Body of pancreas (tissue), 4 donors: ENCODE measurements at regions not wholly inside any gene's neighbourhood (a gene's known extent, or its start where the extent isn't known, plus 50 kb on each side); places are given as distances from the start of the nearest gene placed in this dataset.

ENCODE experiments used
- ATAC-seq: fragments of 150-250 bp; one replicate; pipeline ENCODE4 v1.9.1; 2016
- DNase-seq, 4 donors: peaks; one replicate each; pipeline ENCODE4 v3.0.0-alpha.2; 2019
- H3K27ac ChIP-seq, 4 donors: fragments of 200-600 bp; sonication (generic); 1 replicate in 3 of 4; 2 replicates in 1 of 4; pipeline versions ENCODE4 v1.5.1 to v1.6.1; 2016 to 2019; ENCODE audit warnings: mild to moderate bottlenecking in 1 of 4, mixed read lengths in 1 of 4, moderate library complexity in 1 of 4
- H3K27me3 ChIP-seq, 2 donors: fragments of 200-600 bp; sonication (generic); one replicate each; pipeline ENCODE4 v1.6.0; 2016; ENCODE audit warnings: mild to moderate bottlenecking in 1 of 2
- H3K36me3 ChIP-seq, 2 donors: fragments of 200-600 bp; sonication (generic); replicated peaks in 1 of 2; 2 replicates each; pipeline ENCODE4 v1.5.1; 2016; ENCODE audit warnings: low read depth in 2 of 2; ENCODE audit not compliant: insufficient read depth in 1 of 2
- H3K4me1 ChIP-seq: fragments of 200-600 bp; sonication (generic); one replicate; pipeline ENCODE4 v1.6.0; 2016
- H3K4me3 ChIP-seq, 2 donors: fragments of 200-600 bp; sonication (generic); 1 replicate in 1 of 2; 2 replicates in 1 of 2; pipeline ENCODE4 v1.5.1; 2016 to 2019
- H3K9me3 ChIP-seq, 3 donors: fragments of 200-600 bp; sonication (generic); 1 replicate in 2 of 3; 2 replicates in 1 of 3; pipeline ENCODE4 v1.5.1; 2016
- CTCF ChIP-seq, 7 experiments: fragments of 450-650 bp in 4 of 7; fragments of 200-600 bp in 3 of 7; sonication (generic) in 3 of 7; IDR thresholded peaks; one replicate each; pipeline ENCODE4 v1.5.1; 2016 to 2019; ENCODE audit warnings: antibody characterized with exemption in 7 of 7
- POLR2A ChIP-seq, 3 donors: fragments of 450-650 bp; IDR thresholded peaks; one replicate each; pipeline ENCODE4 v1.6.1; 2016; ENCODE audit warnings: antibody characterized with exemption in 3 of 3, mild to moderate bottlenecking in 2 of 3
- WGBS, 2 donors: methylation state at CpG; one replicate each; pipeline ENCODE4 v1.1.5; 2017; 5-methylcytosine and 5-hydroxymethylcytosine counted together
- intact Hi-C: fragments of 100-400 bp; cut with DNase I; formaldehyde crosslinking; loops from one replicate; pipeline ENCODE4 v1.15.1; 2023

GRCh38 chr7:33726582-33726981 lies 178.8 kb upstream of the BMPER start:
- WGBS, 2 donors = 77 to 79% methylated on average over 4 to 5 of the region's 5 CpGs
- DNase-seq = no peak
- Histone ChIP-seq H3K27ac (no peak overlapping the region), H3K27me3 (no peaks in the 10 kb centered on the region), H3K36me3 (no peaks in the 10 kb centered on the region), H3K9me3 (no peaks in the 10 kb centered on the region), H3K4me3 (no peak overlapping the region), H3K4me1 (no peaks in the 10 kb centered on the region)
- TF ChIP-seq CTCF (IDR thresholded peaks at IDR 0.05) = no peak
- TF ChIP-seq POLR2A (IDR thresholded peaks at IDR 0.05) = no peak
- intact Hi-C loops = no loop called here
- ATAC-seq = no peak

GRCh38 chr7:33727315-33727714 lies 178.0 kb upstream of the BMPER start:
- Histone ChIP-seq H3K4me1 (no peaks in the 10 kb centered on the region), H3K4me3 (no peak overlapping the region), H3K9me3 (no peaks in the 10 kb centered on the region), H3K27me3 (no peaks in the 10 kb centered on the region), H3K36me3 (no peaks in the 10 kb centered on the region), H3K27ac (no peak overlapping the region)
- intact Hi-C loops = no loop called here
- TF ChIP-seq POLR2A (IDR thresholded peaks at IDR 0.05) (no peak), CTCF (IDR thresholded peaks at IDR 0.05) (no peak)
- WGBS, 2 donors = 79 to 89% methylated on average over 11 of the region's 11 CpGs
- no peak for ATAC-seq
- DNase-seq = no peak

GRCh38 chr7:33728873-33729551 lies 176.3 kb upstream of the BMPER start:
- WGBS, 2 donors = 82 to 91% methylated on average over 16 of the region's 16 CpGs
- Histone ChIP-seq H3K27me3 (no peaks in the 10 kb centered on the region), H3K9me3 (no peaks in the 10 kb centered on the region), H3K27ac (no peak overlapping the region), H3K4me3 (no peak overlapping the region), H3K4me1 (peaks cover 7% of the 10 kb centered on the region), H3K36me3 (no peaks in the 10 kb centered on the region)
- DNase-seq (no peak), ATAC-seq (no peak)
- intact Hi-C loops = no loop called here
- TF ChIP-seq POLR2A (IDR thresholded peaks at IDR 0.05) = no peak
- no peak for TF ChIP-seq CTCF (IDR thresholded peaks at IDR 0.05)

GRCh38 chr7:33729726-33730125 lies 175.6 kb upstream of the BMPER start:
- ATAC-seq (no peak), DNase-seq (no peak)
- Histone ChIP-seq H3K27ac (no peak overlapping the region), H3K36me3 (no peaks in the 10 kb centered on the region), H3K4me1 (peaks cover 7% of the 10 kb centered on the region), H3K4me3 (no peak overlapping the region), H3K9me3 (no peaks in the 10 kb centered on the region), H3K27me3 (no peaks in the 10 kb centered on the region)
- TF ChIP-seq POLR2A (IDR thresholded peaks at IDR 0.05) = no peak
- TF ChIP-seq CTCF (IDR thresholded peaks at IDR 0.05) = no peak
- intact Hi-C loops = no loop called here
- 82 to 83% methylated on average over 3 of the region's 3 CpGs for WGBS, 2 donors

GRCh38 chr7:33730958-33731357 lies 174.4 kb upstream of the BMPER start:
- peaks cover 7% of the 10 kb centered on the region for H3K4me1 ChIP-seq
- no peak for TF ChIP-seq POLR2A (IDR thresholded peaks at IDR 0.05)
- no peaks in the 10 kb centered on the region for H3K9me3 ChIP-seq
- intact Hi-C loops = no loop called here
- DNase-seq (no peak), ATAC-seq (no peak)
- no peak overlapping the region for H3K27ac ChIP-seq
- no peaks in the 10 kb centered on the region for H3K36me3 ChIP-seq
- WGBS, 2 donors = 81 to 100% methylated on average over 2 to 4 of the region's 4 CpGs
- H3K4me3 ChIP-seq = no peak overlapping the region
- H3K27me3 ChIP-seq = no peaks in the 10 kb centered on the region
